WERI-Rb-1 (cell line): ENCODE measurements at regions not wholly inside any gene's neighbourhood (a gene's known extent, or its start where the extent isn't known, plus 50 kb on each side); places are given as distances from the start of the nearest gene placed in this dataset.

Experiments
- DNase-seq: peaks from one replicate; pipeline ENCODE4 v3.0.0-alpha.2; 2020
- H3K27ac ChIP-seq: fragments of 250-450 bp; sonication (Bioruptor Pico); 2 replicates; pipeline ENCODE4 v1.5.1; 2020; ENCODE audit warnings: mild to moderate bottlenecking, moderate library complexity
- H3K27me3 ChIP-seq: fragments of 250-450 bp; sonication (Bioruptor Pico); 2 replicates; pipeline ENCODE4 v1.5.1; 2021; ENCODE audit warnings: mild to moderate bottlenecking, low read depth, moderate library complexity; ENCODE audit not compliant: insufficient read depth, severe bottlenecking
- H3K36me3 ChIP-seq: fragments of 250-450 bp; sonication (Bioruptor Pico); 2 replicates; pipeline ENCODE4 v1.5.1; 2020; ENCODE audit warnings: mild to moderate bottlenecking, moderate library complexity
- H3K4me3 ChIP-seq: 2 replicates; pipeline ENCODE4 v1.5.1; 2011; ENCODE audit warnings: low read depth, mild to moderate bottlenecking, control low read depth, low read length
- H3K9me3 ChIP-seq: fragments of 250-450 bp; sonication (Bioruptor Pico); 2 replicates; pipeline ENCODE4 v1.5.1; 2021; ENCODE audit warnings: mild to moderate bottlenecking, moderate library complexity; ENCODE audit not compliant: severe bottlenecking
- CTCF ChIP-seq: IDR thresholded peaks from 2 replicates; pipeline ENCODE4 v1.5.1; 2011; ENCODE audit warnings: low read depth, mild to moderate bottlenecking, control low read depth, inconsistent platforms, low read length

GRCh38 chr12:3928538-3929184 is 55.5 kb upstream of the PARP11 start:
- peaks cover 42% of the 10 kb centered on the region for H3K27me3 ChIP-seq
- no peak overlapping the region for H3K4me3 ChIP-seq
- TF ChIP-seq CTCF = no peak
- no peaks in the 10 kb centered on the region for H3K9me3 ChIP-seq
- H3K27ac ChIP-seq = no peak overlapping the region
- H3K36me3 ChIP-seq = no peaks in the 10 kb centered on the region
- DNase-seq = no peak

GRCh38 chr12:3925621-3926020 is 52.4 kb upstream of the PARP11 start:
- Histone ChIP-seq H3K36me3 (no peaks in the 10 kb centered on the region), H3K4me3 (no peak overlapping the region), H3K9me3 (no peaks in the 10 kb centered on the region), H3K27ac (no peak overlapping the region), H3K27me3 (peaks cover 44% of the 10 kb centered on the region)
- no peak for TF ChIP-seq CTCF
- no peak for DNase-seq

GRCh38 chr12:3924761-3925160 is 51.6 kb upstream of the PARP11 start:
- H3K36me3 ChIP-seq = no peaks in the 10 kb centered on the region
- H3K4me3 ChIP-seq = no peak overlapping the region
- DNase-seq = no peak
- TF ChIP-seq CTCF = no peak
- peaks cover 48% of the 10 kb centered on the region for H3K27me3 ChIP-seq
- no peaks in the 10 kb centered on the region for H3K9me3 ChIP-seq
- no peak overlapping the region for H3K27ac ChIP-seq

GRCh38 chr12:3923021-3923420 is 49.8 kb upstream of the PARP11 start:
- TF ChIP-seq CTCF = no peak
- H3K36me3 ChIP-seq = no peaks in the 10 kb centered on the region
- no peaks in the 10 kb centered on the region for H3K9me3 ChIP-seq
- no peak for DNase-seq
- H3K27me3 ChIP-seq = peaks cover 41% of the 10 kb centered on the region
- H3K4me3 ChIP-seq = no peak overlapping the region
- no peak overlapping the region for H3K27ac ChIP-seq
